DND-41 (cell line): ENCODE measurements at regions not wholly inside any gene's neighbourhood (a gene's known extent, or its start where the extent isn't known, plus 50 kb on each side); places are given as distances from the start of the nearest gene placed in this dataset.

Source experiments
- CTCF ChIP-seq: IDR thresholded peaks from 2 replicates; pipeline ENCODE4 v1.5.1; 2012; ENCODE audit warnings: borderline replicate concordance, low read length, moderate library complexity, mild to moderate bottlenecking; ENCODE audit not compliant: poor library complexity, severe bottlenecking; ENCODE audit errors: extremely low read depth
- EZH2 ChIP-seq: IDR thresholded peaks from 3 replicates; pipeline ENCODE4 v1.6.1; 2012; ENCODE audit warnings: borderline replicate concordance, low read depth, mild to moderate bottlenecking, moderate library complexity, low read length, inconsistent platforms; ENCODE audit not compliant: severe bottlenecking

- TF ChIP-seq CTCF (no peak), EZH2 (no peak)
Measured at GRCh38 chr14:103255555-103255954, 78.5 kb upstream of the EIF5 start.
